IPS-18c (cell line): ENCODE measurements at regions not wholly inside any gene's neighbourhood (a gene's known extent, or its start where the extent isn't known, plus 50 kb on each side); places are given as distances from the start of the nearest gene placed in this dataset.

Experiments used
- H3K4me3 ChIP-seq: 2 replicates; pipeline ENCODE4 v1.7.0; 2013; ENCODE audit warnings: low read depth, mild to moderate bottlenecking, low read length, moderate library complexity; ENCODE audit not compliant: insufficient read depth
- H3K9me3 ChIP-seq: one replicate; pipeline ENCODE4 v1.6.1; 2013; ENCODE audit warnings: mild to moderate bottlenecking, low read length, moderate library complexity; ENCODE audit not compliant: control insufficient read depth, insufficient read depth

GRCh38 chr2:222080141-222080540 lies 218.7 kb downstream of the PAX3 start:
- H3K4me3 ChIP-seq: no peak overlapping the region
- no peaks in the 10 kb centered on the region for H3K9me3 ChIP-seq

- no peak overlapping the region for H3K4me3 ChIP-seq
- H3K9me3 ChIP-seq: no peaks in the 10 kb centered on the region
Measured at GRCh38 chr2:222076973-222077690, 221.7 kb downstream of the PAX3 start.

- no peaks in the 10 kb centered on the region for H3K9me3 ChIP-seq
- no peak overlapping the region for H3K4me3 ChIP-seq
Measured at GRCh38 chr2:222074674-222075073, 224.1 kb downstream of the PAX3 start.

DNA sequence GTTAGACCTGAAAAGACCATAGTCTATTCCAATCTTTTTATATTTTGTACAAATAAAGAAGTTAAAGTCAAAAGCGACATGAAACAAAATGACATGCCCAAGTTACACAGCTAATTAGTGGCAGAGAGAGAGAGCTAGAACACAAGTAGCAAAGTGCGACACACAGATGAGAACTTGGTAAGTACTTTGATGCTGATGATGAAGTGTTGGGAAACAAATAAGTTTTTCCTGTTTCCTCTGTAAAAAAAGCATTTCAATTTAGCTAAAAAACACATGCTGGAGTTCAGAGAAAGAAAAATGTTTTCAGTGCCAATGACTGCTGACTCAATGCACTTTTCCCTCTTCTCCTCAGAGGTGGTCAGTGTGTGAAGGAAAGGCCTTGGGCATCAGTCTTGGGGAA lies 226.9 kb downstream of the PAX3 start:
- Histone ChIP-seq H3K4me3 (no peak overlapping the region), H3K9me3 (no peaks in the 10 kb centered on the region)

DNA sequence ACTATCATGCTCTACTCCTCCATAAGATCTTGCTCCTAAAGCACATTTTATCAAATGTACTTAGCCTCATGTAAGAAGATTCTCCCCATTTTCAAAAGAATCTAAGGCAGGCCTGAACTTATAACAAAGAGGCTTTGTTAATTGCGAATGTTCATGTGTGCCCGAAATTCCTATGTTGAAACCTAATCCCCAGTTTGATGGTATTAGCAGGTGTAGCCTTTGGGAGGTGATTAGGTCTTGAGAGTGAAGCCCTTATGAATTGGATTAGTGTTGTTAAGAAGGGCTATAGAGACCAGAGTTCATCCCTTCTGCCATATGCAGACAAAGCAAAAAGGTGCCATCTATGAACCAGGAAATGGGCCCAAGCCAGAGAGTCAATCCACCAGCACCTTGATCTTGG lies 234.5 kb downstream of the PAX3 start:
- Histone ChIP-seq H3K4me3 (no peak overlapping the region), H3K9me3 (no peaks in the 10 kb centered on the region)

- no peaks in the 10 kb centered on the region for H3K9me3 ChIP-seq
- H3K4me3 ChIP-seq: no peak overlapping the region
Measured at GRCh38 chr2:222058819-222059445, 239.9 kb downstream of the PAX3 start.

- Histone ChIP-seq H3K4me3 (no peak overlapping the region), H3K9me3 (no peaks in the 10 kb centered on the region)
Measured at GRCh38 chr2:222057347-222058073, 241.3 kb downstream of the PAX3 start.

DNA sequence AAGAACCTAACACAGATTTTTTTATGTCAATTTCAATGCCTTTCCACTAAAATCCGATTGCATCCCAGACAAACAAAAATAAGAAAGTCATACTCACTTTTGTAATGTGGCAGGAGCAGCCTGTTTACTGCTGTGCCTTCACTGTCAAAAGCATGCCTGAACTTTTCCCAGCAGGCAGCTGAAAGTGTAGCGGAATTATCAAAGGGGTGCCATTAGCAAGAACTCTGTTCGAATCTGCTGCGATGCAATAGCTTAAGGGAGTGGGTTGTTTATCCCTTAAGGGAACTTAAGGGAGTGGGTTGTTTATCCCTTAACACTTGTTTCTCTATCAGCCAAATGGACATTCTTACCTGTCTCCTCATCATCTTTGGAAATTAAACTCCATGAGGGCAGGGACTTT lies 243.5 kb downstream of the PAX3 start:
- H3K4me3 ChIP-seq: no peak overlapping the region
- H3K9me3 ChIP-seq: no peaks in the 10 kb centered on the region

- H3K4me3 ChIP-seq: no peak overlapping the region
- H3K9me3 ChIP-seq: no peaks in the 10 kb centered on the region
Measured at GRCh38 chr2:222054813-222055212, 244.0 kb downstream of the PAX3 start.

DNA sequence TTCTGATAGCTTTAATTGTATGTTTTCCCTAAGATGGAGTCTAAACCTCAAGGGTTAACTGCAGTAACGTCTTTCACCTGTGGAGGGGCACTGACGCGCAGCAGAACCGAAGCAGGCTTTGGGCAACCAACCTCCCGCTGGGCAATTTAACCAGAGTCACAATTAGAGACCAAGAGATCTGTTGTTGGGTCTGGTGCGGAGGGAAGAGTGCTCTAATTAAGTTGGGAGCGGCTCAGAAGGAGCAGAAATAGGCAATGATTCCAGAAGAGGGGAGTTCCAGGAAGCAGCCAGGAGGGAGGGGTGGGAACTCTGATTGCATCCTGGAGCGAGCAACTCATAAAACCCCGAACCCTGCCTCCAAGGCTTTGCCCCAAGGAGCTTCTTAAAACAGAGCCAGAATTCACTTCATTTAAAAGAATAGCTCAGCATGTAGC lies 245.8 kb downstream of the PAX3 start:
- Histone ChIP-seq H3K9me3 (no peaks in the 10 kb centered on the region), H3K4me3 (no peak overlapping the region)

- Histone ChIP-seq H3K4me3 (no peak overlapping the region), H3K9me3 (no peaks in the 10 kb centered on the region)
Measured at GRCh38 chr2:222050981-222051380, 247.8 kb downstream of the PAX3 start.

GRCh38 chr2:222049946-222050345 lies 248.9 kb downstream of the PAX3 start:
- Histone ChIP-seq H3K9me3 (no peaks in the 10 kb centered on the region), H3K4me3 (no peak overlapping the region)

DNA sequence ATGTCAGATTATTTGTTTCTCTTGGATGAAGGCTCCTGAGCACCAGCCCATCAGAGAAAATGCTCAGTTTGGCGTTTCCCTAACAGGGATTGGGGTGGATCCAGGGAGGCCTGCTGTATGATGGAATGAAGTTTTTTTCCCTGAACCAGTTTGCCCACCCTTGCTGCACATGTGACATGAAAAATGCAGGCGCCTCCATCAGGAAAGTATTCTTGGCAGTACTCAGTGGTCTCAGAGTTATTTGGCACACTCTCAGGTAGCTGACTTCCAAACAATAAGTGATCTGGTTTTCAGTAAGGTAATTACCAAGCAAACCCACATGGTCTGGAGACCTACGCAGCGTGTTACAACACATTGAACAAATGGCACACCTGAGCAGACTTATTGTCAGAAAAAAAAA lies 254.9 kb downstream of the PAX3 start:
- no peaks in the 10 kb centered on the region for H3K9me3 ChIP-seq
- no peak overlapping the region for H3K4me3 ChIP-seq

- no peak overlapping the region for H3K4me3 ChIP-seq
- H3K9me3 ChIP-seq: no peaks in the 10 kb centered on the region
Measured at GRCh38 chr2:222042666-222043065, 256.1 kb downstream of the PAX3 start.

- H3K4me3 ChIP-seq: no peak overlapping the region
- H3K9me3 ChIP-seq: no peaks in the 10 kb centered on the region
Measured at GRCh38 chr2:222040333-222040732, 258.5 kb downstream of the PAX3 start.

DNA sequence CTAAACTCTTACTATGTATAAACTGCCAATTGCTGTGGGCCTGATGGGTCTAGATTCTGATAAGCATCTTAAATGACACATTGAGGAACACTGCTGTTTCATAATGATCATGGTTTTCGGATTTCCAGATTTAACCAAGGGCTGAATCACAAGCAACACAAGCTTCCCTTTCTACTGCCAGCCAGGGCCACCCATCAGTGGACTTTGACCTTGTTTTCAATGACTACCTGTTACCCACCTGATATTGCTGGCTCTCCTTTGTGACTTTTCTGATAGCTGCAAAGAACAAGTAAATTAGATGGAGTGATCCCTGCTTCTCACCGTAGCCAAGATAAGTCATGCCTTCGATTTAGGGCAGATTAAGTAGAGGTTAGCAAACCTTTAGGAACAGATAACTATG lies 259.0 kb downstream of the PAX3 start:
- Histone ChIP-seq H3K9me3 (no peaks in the 10 kb centered on the region), H3K4me3 (no peak overlapping the region)

DNA sequence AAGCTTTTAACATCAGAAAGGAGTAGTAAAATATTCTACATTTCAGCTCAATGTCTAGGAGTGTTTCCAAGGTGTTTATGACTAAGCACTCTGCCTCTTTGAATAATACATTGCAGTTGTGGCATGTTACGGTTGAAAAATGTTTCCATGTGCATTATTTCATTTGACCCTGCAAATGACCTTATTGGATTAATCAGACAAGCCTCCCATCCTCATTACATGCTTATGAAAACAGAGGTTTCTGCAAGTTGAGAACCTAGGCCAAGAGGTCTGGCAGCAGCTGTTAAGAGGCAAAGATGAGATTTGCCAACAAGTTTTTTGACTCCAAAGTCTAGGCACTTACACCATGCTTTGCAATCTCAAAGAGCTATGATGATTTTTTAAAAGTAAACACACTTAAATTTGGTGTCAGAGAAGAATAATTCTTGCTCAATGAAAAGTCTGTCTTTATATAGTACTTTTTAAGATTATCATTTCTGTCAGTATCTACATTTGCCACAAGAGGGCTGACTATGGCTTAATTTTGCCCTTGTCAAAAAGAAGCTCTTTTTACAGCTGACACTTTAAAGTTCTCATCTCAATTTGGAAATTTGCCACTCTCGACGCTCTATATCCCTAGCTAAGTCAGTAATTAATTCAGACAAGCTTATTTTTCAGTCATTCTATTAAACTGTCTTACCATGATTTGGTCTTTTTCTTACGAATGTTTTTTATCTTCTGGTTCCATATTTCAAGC lies 260.6 kb downstream of the PAX3 start:
- Histone ChIP-seq H3K4me3 (no peak overlapping the region), H3K9me3 (no peaks in the 10 kb centered on the region)

DNA sequence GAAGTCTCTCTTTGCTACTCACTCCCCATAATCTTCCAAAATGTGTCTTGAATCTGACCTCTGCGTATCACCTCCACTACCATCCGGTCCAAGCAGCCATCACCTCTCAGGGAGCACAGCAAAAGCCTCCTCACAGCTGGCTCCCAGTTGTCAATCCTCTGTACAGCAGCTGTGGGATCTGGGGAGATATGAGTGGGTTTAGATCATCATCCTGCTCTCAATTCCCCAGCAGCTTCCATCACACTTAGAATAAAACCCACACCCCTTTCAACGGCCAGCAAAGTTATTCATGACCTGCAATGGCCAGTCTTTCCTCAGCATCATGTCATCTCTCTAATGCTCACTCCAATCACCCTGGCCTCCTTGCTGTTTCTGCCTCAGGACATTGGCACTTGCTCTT lies 261.6 kb downstream of the PAX3 start:
- H3K4me3 ChIP-seq: no peak overlapping the region
- no peaks in the 10 kb centered on the region for H3K9me3 ChIP-seq
